ENCODE measurements at regions not wholly inside any gene's neighbourhood (a gene's known extent, or its start where the extent isn't known, plus 50 kb on each side); places are given as distances from the start of the nearest gene placed in this dataset.

DNA sequence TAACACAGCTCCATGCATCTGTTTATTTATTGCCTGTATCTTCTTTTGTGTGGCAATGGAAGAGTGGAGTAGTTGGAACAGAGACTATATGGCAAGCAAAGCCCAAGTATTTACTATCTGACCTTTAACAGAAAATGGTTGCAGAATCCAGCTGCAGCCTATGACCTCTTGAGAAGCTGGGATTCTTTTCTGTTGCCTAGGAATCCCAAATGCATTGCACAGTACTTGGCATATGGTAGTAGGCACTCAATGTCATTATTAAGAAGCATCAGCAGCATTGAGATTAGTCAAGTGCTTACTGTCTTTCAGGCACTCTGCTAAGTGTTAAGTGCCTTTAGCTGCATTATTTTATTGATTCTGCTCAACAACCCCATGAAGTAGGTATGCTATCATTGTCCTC, 331.6 kb downstream of the CCDC85A start:
- no peaks in the 10 kb centered on the region for H3K9me2 ChIP-seq (replicated peaks; ENCODE audit: low read length)
- no peaks in the 10 kb centered on the region for H3K36me3 ChIP-seq (ENCODE audit: low read depth, low read length)
- intact Hi-C loops (cut with micrococcal nuclease) = no loop called here
- no peak overlapping the region for H3K27ac ChIP-seq (ENCODE audit: low read length)
- no peaks in the 10 kb centered on the region for H3F3A ChIP-seq (ENCODE audit: low read length, unreplicated experiment)
- no TSS peak for BruUV-seq (replicated peaks)
- no peak overlapping the region for H3K4me3 ChIP-seq (ENCODE audit: low read length)
- TF ChIP-seq, protein P1, sequence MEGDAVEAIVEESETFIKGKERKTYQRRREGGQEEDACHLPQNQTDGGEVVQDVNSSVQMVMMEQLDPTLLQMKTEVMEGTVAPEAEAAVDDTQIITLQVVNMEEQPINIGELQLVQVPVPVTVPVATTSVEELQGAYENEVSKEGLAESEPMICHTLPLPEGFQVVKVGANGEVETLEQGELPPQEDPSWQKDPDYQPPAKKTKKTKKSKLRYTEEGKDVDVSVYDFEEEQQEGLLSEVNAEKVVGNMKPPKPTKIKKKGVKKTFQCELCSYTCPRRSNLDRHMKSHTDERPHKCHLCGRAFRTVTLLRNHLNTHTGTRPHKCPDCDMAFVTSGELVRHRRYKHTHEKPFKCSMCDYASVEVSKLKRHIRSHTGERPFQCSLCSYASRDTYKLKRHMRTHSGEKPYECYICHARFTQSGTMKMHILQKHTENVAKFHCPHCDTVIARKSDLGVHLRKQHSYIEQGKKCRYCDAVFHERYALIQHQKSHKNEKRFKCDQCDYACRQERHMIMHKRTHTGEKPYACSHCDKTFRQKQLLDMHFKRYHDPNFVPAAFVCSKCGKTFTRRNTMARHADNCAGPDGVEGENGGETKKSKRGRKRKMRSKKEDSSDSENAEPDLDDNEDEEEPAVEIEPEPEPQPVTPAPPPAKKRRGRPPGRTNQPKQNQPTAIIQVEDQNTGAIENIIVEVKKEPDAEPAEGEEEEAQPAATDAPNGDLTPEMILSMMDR (conservative IDR thresholded peaks at IDR 0.05; ENCODE audit: low read depth, low read length) = no peak
- TF ChIP-seq EZH2phosphoT487 (IDR thresholded peaks at IDR 0.05; ENCODE audit: borderline replicate concordance, low read length) (no peak), EZH2 (IDR thresholded peaks at IDR 0.05; ENCODE audit: low read length, unreplicated experiment) (no peak)
- no peak overlapping the region for H3K4me2 ChIP-seq (ENCODE audit: low read length)
- no peaks in the 10 kb centered on the region for H3K4me1 ChIP-seq (ENCODE audit: insufficient read depth, low read length)
- no peaks in the 10 kb centered on the region for H3K27me3 ChIP-seq (ENCODE audit: low read length)
- H3K79me2 ChIP-seq (ENCODE audit: low read length) = no peaks in the 10 kb centered on the region
- CTCF ChIA-PET = no interaction called here
- DNase-seq = no peak
- H4K20me1 ChIP-seq (ENCODE audit: low read length) = no peaks in the 10 kb centered on the region
- no peaks in the 10 kb centered on the region for H3K9me3 ChIP-seq (ENCODE audit: low read length)
- H2AFZ ChIP-seq (ENCODE audit: low read length) = no peak overlapping the region
- POLR2A ChIA-PET (ENCODE audit: unreplicated experiment) = no interaction called here
- no peak for ATAC-seq
- H3K9ac ChIP-seq (ENCODE audit: low read length) = no peak overlapping the region

DNA sequence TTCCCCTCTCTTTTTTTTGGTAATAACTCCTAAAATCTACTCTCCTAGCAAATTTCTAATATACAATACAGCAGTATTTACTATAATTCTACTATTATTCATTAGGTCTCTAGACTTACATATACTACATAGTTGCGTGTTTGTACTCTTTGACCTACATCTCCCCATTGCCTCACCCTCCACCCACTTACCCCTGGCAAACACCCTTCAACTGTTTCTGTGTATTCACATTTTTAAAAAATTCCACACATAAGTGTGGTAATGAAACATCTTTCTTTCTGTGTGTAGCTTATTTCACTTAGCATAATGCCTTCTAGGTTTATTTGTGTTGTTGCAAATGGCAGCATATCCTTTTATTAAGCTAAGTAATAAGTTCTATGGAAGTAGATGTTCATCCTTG, 336.0 kb downstream of the CCDC85A start:
- Histone ChIP-seq H3K36me3 (ENCODE audit: low read depth, low read length) (no peaks in the 10 kb centered on the region), H3K9me2 (replicated peaks; ENCODE audit: low read length) (no peaks in the 10 kb centered on the region), H3K9ac (ENCODE audit: low read length) (no peak overlapping the region), H3K4me3 (ENCODE audit: low read length) (no peak overlapping the region), H3K4me2 (ENCODE audit: low read length) (no peak overlapping the region), H4K20me1 (ENCODE audit: low read length) (no peaks in the 10 kb centered on the region), H2AFZ (ENCODE audit: low read length) (no peak overlapping the region), H3K27me3 (ENCODE audit: low read length) (no peaks in the 10 kb centered on the region), H3K4me1 (ENCODE audit: insufficient read depth, low read length) (peaks cover 31% of the 10 kb centered on the region), H3F3A (ENCODE audit: low read length, unreplicated experiment) (no peaks in the 10 kb centered on the region), H3K79me2 (ENCODE audit: low read length) (no peaks in the 10 kb centered on the region), H3K27ac (ENCODE audit: low read length) (no peak overlapping the region), H3K9me3 (ENCODE audit: low read length) (no peaks in the 10 kb centered on the region)
- BruUV-seq (replicated peaks) = no TSS peak
- ChIA-PET CTCF (no interaction called here), POLR2A (ENCODE audit: unreplicated experiment) (no interaction called here)
- intact Hi-C loops (cut with micrococcal nuclease) = loop anchor here (5.0 to 10.0 kb wide), 2 partner anchors 222 to 325 kb away; no protein-coding TSS in a partner anchor
- no peak for TF ChIP-seq EZH2 (IDR thresholded peaks at IDR 0.05; ENCODE audit: low read length, unreplicated experiment)
- TF ChIP-seq, protein P1 (conservative IDR thresholded peaks at IDR 0.05; ENCODE audit: low read depth, low read length) = no peak
- DNase-seq (peak; percentile 10), ATAC-seq (no peak)

DNA sequence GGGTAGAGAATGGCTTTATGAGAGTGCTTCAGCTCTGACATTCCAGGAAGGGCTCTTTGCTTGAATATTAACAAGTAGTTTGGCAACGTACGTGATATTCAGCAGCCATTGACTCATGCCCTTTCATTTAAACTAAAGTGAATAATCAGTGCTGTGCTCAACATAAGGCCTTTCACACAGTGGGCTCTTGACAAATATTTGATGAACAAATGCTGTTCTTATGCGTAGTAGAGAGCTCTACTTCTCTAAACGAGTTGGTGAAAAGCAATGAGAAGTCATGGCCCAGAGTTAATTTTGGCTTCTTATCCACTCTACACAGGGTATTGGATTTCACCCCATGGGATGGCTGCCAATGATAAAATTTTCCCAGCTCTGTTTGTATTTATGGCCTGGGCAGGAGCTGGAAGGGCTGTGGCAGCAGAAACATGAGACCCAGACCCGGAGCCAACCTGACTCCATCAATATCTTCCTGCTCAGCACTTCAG, 338.9 kb downstream of the CCDC85A start:
- Histone ChIP-seq H3K36me3 (ENCODE audit: low read depth, low read length) (no peaks in the 10 kb centered on the region), H4K20me1 (ENCODE audit: low read length) (no peaks in the 10 kb centered on the region), H3K4me3 (ENCODE audit: low read length) (0 out of 2 replicates have a peak overlapping the region, but pooled peaks have one; percentile 2), H2AFZ (ENCODE audit: low read length) (peak overlapping the region; percentile 14; the same call in 1 of the 2 replicates), H3K4me1 (ENCODE audit: insufficient read depth, low read length) (peaks cover 31% of the 10 kb centered on the region), H3K9me3 (ENCODE audit: low read length) (no peaks in the 10 kb centered on the region), H3K27me3 (ENCODE audit: low read length) (no peaks in the 10 kb centered on the region), H3K4me2 (ENCODE audit: low read length) (peak overlapping the region; percentile 60), H3K9ac (ENCODE audit: low read length) (0 out of 2 replicates have a peak overlapping the region, but pooled peaks have one; percentile 19), H3K79me2 (ENCODE audit: low read length) (no peaks in the 10 kb centered on the region), H3K9me2 (replicated peaks; ENCODE audit: low read length) (no peaks in the 10 kb centered on the region), H3K27ac (ENCODE audit: low read length) (peak overlapping the region; percentile 86), H3F3A (ENCODE audit: low read length, unreplicated experiment) (no peaks in the 10 kb centered on the region)
- ChIA-PET CTCF (interaction anchor here (0.6 kb wide), 1 partner anchor 335 kb away, joined by 4 read pairs; no protein-coding TSS in a partner anchor), POLR2A (ENCODE audit: unreplicated experiment) (no interaction called here)
- intact Hi-C loops (cut with micrococcal nuclease) = loop anchor here (5.0 to 10.0 kb wide), 2 partner anchors 220 to 328 kb away; no protein-coding TSS in a partner anchor
- DNase-seq = peak; percentile 88
- peak; percentile 87 for ATAC-seq
- no TSS peak for BruUV-seq (replicated peaks)
- TF ChIP-seq EZH2phosphoT487 (IDR thresholded peaks at IDR 0.05; ENCODE audit: borderline replicate concordance, low read length) (no peak), EZH2 (IDR thresholded peaks at IDR 0.05; ENCODE audit: low read length, unreplicated experiment) (no peak)
- TF ChIP-seq, protein P1 (conservative IDR thresholded peaks at IDR 0.05; ENCODE audit: low read depth, low read length) = no peak
